Natural killer cell (primary cell): ENCODE measurements at regions not wholly inside any gene's neighbourhood (a gene's known extent, or its start where the extent isn't known, plus 50 kb on each side); places are given as distances from the start of the nearest gene placed in this dataset.

Experiments used
- ATAC-seq, 3 donors: fragments of 150-1000 bp in 2 of 3; fragments of 200-7000 bp in 1 of 3; cut with Tn5 transposase; 1 replicate in 1 of 3; 2 replicates in 2 of 3; pipeline ENCODE4 v1.10.0; 2021; ENCODE audit warnings: mild to moderate bottlenecking in 2 of 3, moderate library complexity in 2 of 3
- DNase-seq, 2 donors: peaks; one replicate each; pipeline versions ENCODE4 v3.0.0 to v3.0.0-alpha.2; 2013 to 2021; ENCODE audit warnings: mixed read lengths in 1 of 2
- H3K27ac ChIP-seq: one replicate; pipeline ENCODE4 v1.5.1; 2013; ENCODE audit warnings: mild to moderate bottlenecking, low read length
- H3K27me3 ChIP-seq: one replicate; pipeline ENCODE4 v1.6.1; 2013; ENCODE audit warnings: low read length; ENCODE audit not compliant: control insufficient read depth, insufficient read depth
- H3K36me3 ChIP-seq: one replicate; pipeline ENCODE4 v1.6.1; 2013; ENCODE audit warnings: low read length; ENCODE audit not compliant: control insufficient read depth, insufficient read depth
- H3K4me1 ChIP-seq: one replicate; pipeline ENCODE4 v1.6.1; 2013; ENCODE audit warnings: low read length; ENCODE audit not compliant: control insufficient read depth, insufficient read depth
- H3K4me3 ChIP-seq: one replicate; pipeline ENCODE4 v1.5.1; 2013; ENCODE audit warnings: low read length
- H3K9me3 ChIP-seq: one replicate; pipeline ENCODE4 v1.6.1; 2013; ENCODE audit warnings: low read length; ENCODE audit not compliant: control insufficient read depth, insufficient read depth
- H3K27ac Mint-ChIP-seq, 2 donors: one replicate each; pipeline ENCODE4 v1.8.0; 2022; ENCODE audit warnings: mild to moderate bottlenecking in 2 of 2, mixed read lengths in 2 of 2, moderate library complexity in 1 of 2
- H3K27me3 Mint-ChIP-seq, 2 donors: one replicate each; pipeline ENCODE4 v1.8.0; 2022; ENCODE audit warnings: low read depth in 2 of 2, mixed read lengths in 2 of 2
- H3K36me3 Mint-ChIP-seq: one replicate; pipeline ENCODE4 v1.8.0; 2022; ENCODE audit warnings: mixed read lengths
- H3K4me1 Mint-ChIP-seq, 2 donors: one replicate each; pipeline ENCODE4 v1.8.0; 2022; ENCODE audit warnings: mixed read lengths in 2 of 2
- H3K4me3 Mint-ChIP-seq: one replicate; pipeline ENCODE4 v1.8.0; 2022; ENCODE audit warnings: mild to moderate bottlenecking, moderate library complexity, mixed read lengths
- H3K9me3 Mint-ChIP-seq, 2 donors: one replicate each; pipeline ENCODE4 v1.8.0; 2022; ENCODE audit warnings: mixed read lengths in 2 of 2
- WGBS: methylation state at CpG from one replicate; pipeline ENCODE4 v1.1.7; 2013; ENCODE audit warnings: missing lambda C conversion rate; ENCODE audit not compliant: insufficient coverage; 5-methylcytosine and 5-hydroxymethylcytosine counted together
- intact Hi-C: fragments of 100-400 bp; cut with micrococcal nuclease; formaldehyde crosslinking; loops from one replicate; pipeline ENCODE4 v1.14.2; 2022
- TF ChIP-seq, protein P1 (sequence below): fragments of 200-600 bp; IDR thresholded peaks from one replicate; pipeline ENCODE4 v1.8.0; 2022; ENCODE audit warnings: antibody characterized with exemption

DNA sequence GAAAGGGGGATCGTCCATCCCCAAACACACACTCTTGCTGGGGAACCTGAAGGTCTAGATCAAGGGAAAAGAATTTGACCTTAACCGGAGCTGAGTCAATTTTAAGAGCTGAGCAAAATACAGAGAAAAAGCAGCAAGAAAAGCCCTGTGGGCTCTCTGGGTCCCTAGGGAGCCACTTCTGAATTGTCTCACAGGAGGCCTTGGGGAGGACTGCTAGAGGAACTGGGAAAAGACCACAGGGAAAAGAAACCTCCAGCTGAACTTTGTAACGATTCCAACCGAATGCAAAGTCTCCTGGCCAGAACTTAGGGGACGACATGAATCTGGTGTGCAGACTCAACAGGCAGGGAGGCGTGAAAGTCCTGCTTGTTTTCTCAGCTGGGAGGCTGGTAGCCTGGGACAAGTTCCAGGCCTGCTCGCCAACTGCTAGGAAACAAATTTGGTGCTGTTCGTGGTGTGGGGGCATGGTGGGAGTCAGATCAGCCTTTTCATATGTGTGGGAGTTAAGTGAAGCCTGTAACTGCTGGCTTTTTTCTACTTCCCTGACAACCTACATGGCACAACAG lies 644.6 kb upstream of the CNTNAP5 start:
- Histone ChIP-seq H3K4me1 (no peaks in the 10 kb centered on the region), H3K27ac (no peak overlapping the region), H3K27me3 (no peaks in the 10 kb centered on the region), H3K36me3 (no peaks in the 10 kb centered on the region), H3K4me3 (no peak overlapping the region), H3K9me3 (peaks cover 10% of the 10 kb centered on the region)
- H3K4me3 Mint-ChIP-seq: no peak overlapping the region
- H3K9me3 Mint-ChIP-seq: peaks cover 16 to 37% of the 10 kb centered on the region in 2 donors
- TF ChIP-seq, protein P1, sequence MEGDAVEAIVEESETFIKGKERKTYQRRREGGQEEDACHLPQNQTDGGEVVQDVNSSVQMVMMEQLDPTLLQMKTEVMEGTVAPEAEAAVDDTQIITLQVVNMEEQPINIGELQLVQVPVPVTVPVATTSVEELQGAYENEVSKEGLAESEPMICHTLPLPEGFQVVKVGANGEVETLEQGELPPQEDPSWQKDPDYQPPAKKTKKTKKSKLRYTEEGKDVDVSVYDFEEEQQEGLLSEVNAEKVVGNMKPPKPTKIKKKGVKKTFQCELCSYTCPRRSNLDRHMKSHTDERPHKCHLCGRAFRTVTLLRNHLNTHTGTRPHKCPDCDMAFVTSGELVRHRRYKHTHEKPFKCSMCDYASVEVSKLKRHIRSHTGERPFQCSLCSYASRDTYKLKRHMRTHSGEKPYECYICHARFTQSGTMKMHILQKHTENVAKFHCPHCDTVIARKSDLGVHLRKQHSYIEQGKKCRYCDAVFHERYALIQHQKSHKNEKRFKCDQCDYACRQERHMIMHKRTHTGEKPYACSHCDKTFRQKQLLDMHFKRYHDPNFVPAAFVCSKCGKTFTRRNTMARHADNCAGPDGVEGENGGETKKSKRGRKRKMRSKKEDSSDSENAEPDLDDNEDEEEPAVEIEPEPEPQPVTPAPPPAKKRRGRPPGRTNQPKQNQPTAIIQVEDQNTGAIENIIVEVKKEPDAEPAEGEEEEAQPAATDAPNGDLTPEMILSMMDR: no peak
- no peaks in the 10 kb centered on the region for H3K4me1 Mint-ChIP-seq
- intact Hi-C loops: no loop called here
- no peaks in the 10 kb centered on the region for H3K36me3 Mint-ChIP-seq
- no peak overlapping the region for H3K27ac Mint-ChIP-seq
- H3K27me3 Mint-ChIP-seq: no peaks in the 10 kb centered on the region
- DNase-seq: no peak
- 90% methylated on average over 8 of the region's 8 CpGs for WGBS
- ATAC-seq: no peak

GRCh38 chr2:123415678-123416077 lies 609.4 kb upstream of the CNTNAP5 start:
- Histone ChIP-seq H3K4me1 (no peaks in the 10 kb centered on the region), H3K27me3 (no peaks in the 10 kb centered on the region), H3K9me3 (peaks cover 3% of the 10 kb centered on the region), H3K36me3 (no peaks in the 10 kb centered on the region), H3K4me3 (no peak overlapping the region), H3K27ac (no peak overlapping the region)
- WGBS: 100% methylated on average over 1 of the region's 2 CpGs
- H3K9me3 Mint-ChIP-seq: peaks cover 22 to 27% of the 10 kb centered on the region in 2 donors
- H3K27me3 Mint-ChIP-seq: no peaks in the 10 kb centered on the region
- no peak overlapping the region for H3K4me3 Mint-ChIP-seq
- ATAC-seq (no peak), DNase-seq (no peak)
- H3K27ac Mint-ChIP-seq: no peak overlapping the region
- H3K4me1 Mint-ChIP-seq: no peaks in the 10 kb centered on the region
- TF ChIP-seq, protein P1: no peak
- intact Hi-C loops: no loop called here
- H3K36me3 Mint-ChIP-seq: no peaks in the 10 kb centered on the region

DNA sequence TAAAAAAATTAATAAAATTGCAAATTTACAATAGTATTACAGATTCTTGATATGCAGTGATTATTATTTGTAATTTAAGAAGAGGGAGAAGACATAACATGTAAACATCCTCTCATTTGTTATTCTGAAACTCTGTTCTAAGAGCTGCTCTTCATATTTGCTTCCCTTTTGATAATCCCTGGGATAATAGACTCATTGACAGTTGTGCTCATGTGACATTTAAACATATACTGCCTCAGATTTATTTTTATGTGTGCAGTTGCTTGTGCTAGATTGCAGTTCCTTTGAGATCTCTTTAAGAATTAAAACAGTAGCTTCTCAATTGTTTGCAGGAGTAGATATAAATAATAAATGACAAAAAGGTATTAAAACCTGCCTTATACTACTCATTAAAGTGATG lies 605.1 kb upstream of the CNTNAP5 start:
- H3K4me1 Mint-ChIP-seq: no peaks in the 10 kb centered on the region
- no peaks in the 10 kb centered on the region for H3K27me3 Mint-ChIP-seq
- DNase-seq (no peak), ATAC-seq (no peak)
- TF ChIP-seq, protein P1: no peak
- Histone ChIP-seq H3K27me3 (no peaks in the 10 kb centered on the region), H3K36me3 (no peaks in the 10 kb centered on the region), H3K9me3 (peaks cover 3% of the 10 kb centered on the region), H3K4me1 (no peaks in the 10 kb centered on the region), H3K27ac (no peak overlapping the region), H3K4me3 (no peak overlapping the region)
- peaks cover 15 to 18% of the 10 kb centered on the region in 2 donors for H3K9me3 Mint-ChIP-seq
- intact Hi-C loops: no loop called here
- no peak overlapping the region for H3K4me3 Mint-ChIP-seq
- no peak overlapping the region for H3K27ac Mint-ChIP-seq
- no peaks in the 10 kb centered on the region for H3K36me3 Mint-ChIP-seq
